Renal cortical epithelial cell (primary cell): ENCODE measurements at regions not wholly inside any gene's neighbourhood (a gene's known extent, or its start where the extent isn't known, plus 50 kb on each side); places are given as distances from the start of the nearest gene placed in this dataset.
A peak's percentile ranks its signal among the peaks of the same experiment; 100 is the strongest.

Source experiments
- DNase-seq: peaks from one replicate; pipeline ENCODE4 v3.0.0-alpha.2; 2011; ENCODE audit warnings: low read depth

DNA sequence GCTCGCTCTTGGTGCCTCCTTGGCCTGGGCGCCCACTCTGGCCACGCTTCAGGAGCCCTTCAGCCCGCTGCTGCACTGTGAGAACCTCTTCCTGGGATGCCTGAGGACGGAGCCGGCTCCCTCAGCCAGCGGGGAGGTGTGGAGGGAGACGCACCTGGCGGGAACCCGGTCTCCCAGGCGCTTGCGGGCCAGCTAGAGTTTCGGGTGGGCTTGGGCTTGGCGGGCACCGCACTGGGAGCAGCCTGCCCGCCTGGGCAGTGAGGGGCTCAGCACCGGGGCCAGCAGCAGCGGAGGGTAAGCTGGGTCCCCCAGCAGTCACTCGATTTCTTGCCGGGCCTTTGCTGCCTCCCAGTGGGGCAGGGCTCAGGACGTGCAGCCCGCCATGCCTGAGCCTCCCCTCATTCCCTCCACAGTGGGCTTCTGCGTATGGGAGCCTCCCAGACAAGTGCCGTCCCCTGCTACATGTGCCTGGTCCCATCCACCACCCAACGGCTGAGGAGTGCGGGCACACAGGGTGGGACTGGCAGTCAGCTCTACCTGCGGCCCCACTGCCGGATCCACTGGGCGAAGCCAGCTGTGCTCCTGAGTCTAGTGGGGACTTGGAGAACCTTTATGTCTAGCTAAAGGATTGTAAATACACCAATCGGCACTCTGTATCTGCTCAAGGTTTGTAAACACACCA lies 708.7 kb downstream of the VGLL3 start:
- no peak for DNase-seq

- DNase-seq = no peak
Measured at GRCh38 chr3:86269364-86270155, 721.4 kb downstream of the VGLL3 start.

GRCh38 chr3:86257955-86258641 lies 732.9 kb downstream of the VGLL3 start:
- no peak for DNase-seq

- DNase-seq = no peak
Measured at GRCh38 chr3:86254480-86254879, 736.5 kb downstream of the VGLL3 start.

- no peak for DNase-seq
Measured at GRCh38 chr3:86251781-86252180, 739.2 kb downstream of the VGLL3 start.

GRCh38 chr3:86249833-86250232 lies 741.1 kb downstream of the VGLL3 start:
- DNase-seq = no peak

DNA sequence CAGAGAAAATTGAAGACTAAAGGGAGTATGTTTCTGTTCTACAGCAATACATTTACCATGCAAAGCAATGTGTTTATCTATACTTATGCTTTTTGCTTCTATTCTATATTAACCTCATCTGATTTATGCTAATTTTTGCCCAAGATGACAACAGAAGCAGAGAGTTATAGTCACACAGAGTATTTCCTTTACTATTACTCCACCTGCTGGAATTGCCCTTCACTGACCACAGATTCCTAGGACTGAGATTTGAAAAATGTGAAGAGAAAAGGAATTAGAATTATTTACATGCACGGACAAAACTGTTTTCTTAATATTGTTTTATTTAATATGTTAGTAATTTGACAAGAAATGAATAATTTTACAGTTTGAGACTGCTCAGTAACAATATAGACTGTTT lies 745.6 kb downstream of the VGLL3 start:
- DNase-seq = no peak

DNA sequence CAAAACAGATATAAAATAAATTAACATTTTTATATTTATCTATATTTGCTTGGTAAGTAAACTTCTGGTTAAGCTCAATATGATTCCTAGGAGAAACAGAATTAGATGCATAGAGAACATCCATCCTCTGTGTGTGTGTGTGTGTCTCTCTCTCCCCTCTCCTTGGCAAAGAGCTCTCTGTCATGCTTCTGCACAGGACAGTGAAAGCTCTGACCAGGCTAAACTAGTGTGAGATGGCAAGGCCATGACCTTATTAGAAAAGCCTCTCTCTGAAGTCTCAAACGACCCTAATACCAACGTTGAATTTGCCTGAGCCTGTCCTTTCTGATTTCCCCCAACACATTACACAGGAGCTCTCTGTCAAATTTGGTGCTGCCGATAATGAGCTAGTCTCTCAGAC lies 746.0 kb downstream of the VGLL3 start:
- DNase-seq = no peak

DNA sequence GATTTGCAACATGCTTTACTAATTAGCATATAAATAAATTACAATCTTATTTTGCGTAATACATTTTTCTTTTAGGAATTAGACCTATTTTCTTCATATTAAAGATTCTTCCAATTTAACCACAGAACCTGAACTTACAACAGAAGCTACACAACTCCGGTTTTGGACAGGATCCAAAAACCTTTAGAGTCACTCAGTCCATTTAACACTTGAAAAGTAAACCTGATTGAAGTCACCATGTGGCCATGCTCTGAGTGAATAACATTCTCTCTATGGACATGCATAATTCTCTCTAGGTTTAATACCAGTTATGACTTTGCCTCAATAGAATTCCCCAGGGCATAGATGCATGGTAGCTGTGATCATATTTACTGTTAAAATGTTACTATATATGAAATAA lies 751.0 kb downstream of the VGLL3 start:
- peak; percentile 15 for DNase-seq

DNA sequence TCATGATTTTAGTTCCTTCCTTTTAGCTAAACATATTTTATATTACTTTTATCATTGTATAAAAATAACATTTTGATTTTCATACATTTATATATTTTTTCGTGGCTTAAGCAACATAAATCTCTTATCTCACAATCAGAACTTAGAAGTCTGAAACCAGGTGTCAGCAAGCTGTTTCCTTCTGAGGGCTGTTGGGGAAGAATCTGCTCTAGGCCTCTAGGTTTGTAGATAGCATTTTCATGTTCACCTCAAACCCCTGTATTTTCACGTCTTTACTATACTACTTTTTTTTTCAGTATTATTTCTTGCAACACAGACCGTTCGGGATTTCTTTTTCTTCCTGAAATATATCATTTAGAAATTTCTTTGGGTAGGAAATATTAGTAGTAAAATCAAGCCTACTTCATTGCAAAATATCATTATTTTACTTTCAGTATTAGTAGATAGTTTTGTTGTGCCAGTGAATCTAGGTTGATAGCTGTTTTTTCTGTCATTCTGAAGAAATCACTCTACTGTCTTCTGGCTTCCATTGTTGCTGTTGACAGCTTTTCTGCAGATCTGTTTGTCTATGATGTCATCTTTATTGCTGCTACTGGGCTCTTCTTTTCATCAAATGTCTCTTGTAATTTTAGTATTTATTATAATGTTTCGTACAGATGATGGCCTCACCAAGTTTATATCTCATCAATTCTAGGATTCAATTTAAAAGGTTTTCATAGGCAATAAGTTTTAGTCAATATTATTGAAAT lies 756.3 kb downstream of the VGLL3 start:
- no peak for DNase-seq

- DNase-seq = no peak
Measured at GRCh38 chr3:86230762-86231161, 760.2 kb downstream of the VGLL3 start.

- DNase-seq = no peak
Measured at GRCh38 chr3:86229775-86230094, 761.2 kb downstream of the VGLL3 start.

DNA sequence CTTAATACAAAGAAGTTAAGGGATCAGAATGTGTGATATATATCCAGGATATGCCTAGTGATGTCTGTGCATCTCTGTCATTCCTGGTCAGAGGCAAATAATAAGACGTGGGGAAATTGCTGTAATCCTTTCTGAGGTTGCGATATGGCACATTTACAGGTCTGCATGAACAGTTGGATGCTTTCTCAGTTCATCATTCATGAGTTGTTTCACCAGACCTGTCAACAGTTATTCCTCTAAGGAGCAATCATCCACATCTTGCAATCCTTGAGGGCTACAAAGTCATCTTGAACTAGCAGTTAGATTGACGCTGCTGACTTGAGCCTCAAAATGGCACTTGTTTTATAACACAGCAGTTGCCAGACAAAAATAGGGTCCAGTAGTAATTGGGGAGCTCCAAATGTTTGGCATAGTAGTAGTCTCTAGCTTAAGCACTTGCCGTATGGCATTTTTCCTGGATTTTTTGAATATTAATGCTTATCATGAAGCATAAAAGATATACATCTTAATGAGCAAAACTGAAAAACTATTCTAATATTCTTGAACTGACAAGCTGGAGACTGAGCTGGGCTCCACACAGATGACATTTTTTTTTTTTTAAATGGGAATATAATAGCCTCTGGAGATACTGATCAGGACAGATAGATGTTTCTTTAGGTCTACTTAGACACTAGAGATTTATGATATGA lies 761.7 kb downstream of the VGLL3 start:
- DNase-seq = peak; percentile 13

- no peak for DNase-seq
Measured at GRCh38 chr3:86228101-86228500, 762.8 kb downstream of the VGLL3 start.

- DNase-seq = no peak
Measured at GRCh38 chr3:86225461-86225860, 765.5 kb downstream of the VGLL3 start.

GRCh38 chr3:86221601-86222000 lies 769.3 kb downstream of the VGLL3 start:
- no peak for DNase-seq

GRCh38 chr3:86208772-86209171 lies 782.2 kb downstream of the VGLL3 start:
- DNase-seq = no peak

DNA sequence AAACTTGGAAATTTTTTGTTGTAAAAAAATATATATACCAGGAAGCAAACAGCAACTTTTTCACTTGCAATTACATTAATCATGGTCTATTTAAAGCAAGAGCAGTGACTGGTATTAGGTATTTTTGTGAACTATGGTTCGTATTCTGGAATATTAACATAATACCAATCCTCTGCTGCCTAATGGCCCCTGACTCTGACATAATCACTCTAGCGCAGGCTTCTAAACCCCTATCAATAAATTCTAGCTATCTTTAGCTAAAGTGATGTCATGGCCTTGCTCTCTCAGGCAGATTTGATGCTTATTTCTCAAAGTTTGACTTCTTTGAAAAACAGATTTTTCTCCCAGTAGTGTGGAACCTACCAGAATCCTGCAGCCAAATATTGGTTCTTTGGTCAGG lies 808.3 kb downstream of the VGLL3 start:
- DNase-seq = no peak

GRCh38 chr3:86180696-86181095 lies 810.3 kb downstream of the VGLL3 start:
- peak; percentile 25 for DNase-seq

DNA sequence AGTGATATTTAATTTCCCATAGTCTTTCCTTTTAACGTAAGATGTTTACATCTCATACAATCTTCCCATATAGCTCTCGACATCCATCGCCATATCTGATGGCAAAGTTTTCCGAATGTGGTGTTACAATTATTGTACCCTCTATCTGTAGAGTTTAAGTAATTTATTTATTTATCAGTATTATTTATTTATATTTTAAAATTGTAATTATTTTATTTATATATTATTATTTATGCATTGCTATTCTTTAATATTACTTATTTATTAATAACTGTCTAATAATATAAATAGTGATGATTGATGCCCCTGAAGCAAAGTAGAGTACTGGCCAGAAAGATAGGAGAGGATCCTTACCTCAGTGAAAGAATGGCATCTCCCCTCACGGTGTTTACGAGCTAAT lies 812.9 kb downstream of the VGLL3 start:
- no peak for DNase-seq

DNA sequence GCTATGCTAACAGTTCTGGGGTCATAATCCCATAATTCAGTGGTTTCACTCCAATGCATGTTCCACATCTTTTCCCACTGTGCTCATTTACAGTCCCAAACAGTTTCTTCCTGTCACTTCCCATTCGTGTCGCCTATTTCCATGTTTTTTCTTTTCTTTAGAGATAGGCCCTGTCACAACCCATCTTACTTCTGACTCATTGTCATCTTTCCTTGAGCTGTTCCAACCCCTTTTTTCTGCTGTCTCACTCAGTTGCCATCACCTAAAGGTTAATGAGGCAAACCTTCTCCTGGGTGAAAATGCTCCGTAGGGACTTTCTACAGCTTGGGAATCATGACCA lies 814.5 kb downstream of the VGLL3 start:
- DNase-seq = no peak
